Sigmoid colon (tissue), 4 donors: ENCODE measurements at regions not wholly inside any gene's neighbourhood (a gene's known extent, or its start where the extent isn't known, plus 50 kb on each side); places are given as distances from the start of the nearest gene placed in this dataset.

Experiments
- POLR2A ChIP-seq, 2 donors: fragments of 450-650 bp; IDR thresholded peaks; one replicate each; pipeline ENCODE4 v1.6.1; 2016; ENCODE audit warnings: antibody characterized with exemption in 2 of 2, mild to moderate bottlenecking in 2 of 2, moderate library complexity in 2 of 2
- POLR2AphosphoS5 ChIP-seq, 4 donors: sonication (generic); formaldehyde crosslinking; IDR thresholded peaks; one replicate each; pipeline ENCODE4 v1.6.1; 2017; ENCODE audit warnings: antibody characterized with exemption in 4 of 4

- TF ChIP-seq POLR2A (IDR thresholded peaks at IDR 0.05) (no peak), POLR2AphosphoS5 (IDR thresholded peaks at IDR 0.05) (no peak)
These were observed 192.8 kb upstream of the POU3F1 start for GRCh38 chr1:38239258-38239835.
